Testis (tissue), 2 donors: ENCODE measurements at regions not wholly inside any gene's neighbourhood (a gene's known extent, or its start where the extent isn't known, plus 50 kb on each side); places are given as distances from the start of the nearest gene placed in this dataset.

Experiments used
- POLR2A ChIP-seq: fragments of 450-650 bp; IDR thresholded peaks from one replicate; pipeline ENCODE4 v1.6.1; 2017; ENCODE audit warnings: antibody characterized with exemption, mild to moderate bottlenecking, moderate library complexity
- TF ChIP-seq, protein P1 (sequence below), 3 experiments: fragments of 450-650 bp in 2 of 3; fragments of 200-600 bp in 1 of 3; sonication (generic) in 1 of 3; IDR thresholded peaks; one replicate each; pipeline ENCODE4 v1.5.1; 2016 to 2019; ENCODE audit warnings: antibody characterized with exemption in 3 of 3, mild to moderate bottlenecking in 2 of 3, moderate library complexity in 1 of 3

DNA sequence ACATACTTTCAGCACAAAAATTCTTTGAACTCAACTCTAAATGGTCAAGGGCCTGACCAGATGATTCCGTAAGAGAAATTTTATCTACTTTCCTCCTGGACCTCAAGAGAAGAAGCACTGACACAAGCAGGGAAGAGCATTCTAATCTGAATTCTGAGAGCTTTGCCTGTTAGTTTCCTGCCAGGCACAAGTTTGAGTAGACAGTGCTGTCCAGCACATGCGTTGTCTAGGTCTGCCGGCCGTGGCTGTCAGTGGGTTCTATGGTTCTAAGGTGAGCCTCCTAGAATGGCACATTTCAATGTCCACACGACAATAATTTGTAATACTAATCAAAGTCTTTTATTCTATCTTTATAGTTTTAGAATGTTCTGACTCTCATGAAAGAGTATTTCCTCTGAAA, 91.9 kb downstream of the RFPL4B start:
- TF ChIP-seq, protein P1, sequence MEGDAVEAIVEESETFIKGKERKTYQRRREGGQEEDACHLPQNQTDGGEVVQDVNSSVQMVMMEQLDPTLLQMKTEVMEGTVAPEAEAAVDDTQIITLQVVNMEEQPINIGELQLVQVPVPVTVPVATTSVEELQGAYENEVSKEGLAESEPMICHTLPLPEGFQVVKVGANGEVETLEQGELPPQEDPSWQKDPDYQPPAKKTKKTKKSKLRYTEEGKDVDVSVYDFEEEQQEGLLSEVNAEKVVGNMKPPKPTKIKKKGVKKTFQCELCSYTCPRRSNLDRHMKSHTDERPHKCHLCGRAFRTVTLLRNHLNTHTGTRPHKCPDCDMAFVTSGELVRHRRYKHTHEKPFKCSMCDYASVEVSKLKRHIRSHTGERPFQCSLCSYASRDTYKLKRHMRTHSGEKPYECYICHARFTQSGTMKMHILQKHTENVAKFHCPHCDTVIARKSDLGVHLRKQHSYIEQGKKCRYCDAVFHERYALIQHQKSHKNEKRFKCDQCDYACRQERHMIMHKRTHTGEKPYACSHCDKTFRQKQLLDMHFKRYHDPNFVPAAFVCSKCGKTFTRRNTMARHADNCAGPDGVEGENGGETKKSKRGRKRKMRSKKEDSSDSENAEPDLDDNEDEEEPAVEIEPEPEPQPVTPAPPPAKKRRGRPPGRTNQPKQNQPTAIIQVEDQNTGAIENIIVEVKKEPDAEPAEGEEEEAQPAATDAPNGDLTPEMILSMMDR (IDR thresholded peaks at IDR 0.05), result no peak
- TF ChIP-seq POLR2A, result no peak
